NCI-H1417 (cell line): ENCODE measurements at regions not wholly inside any gene's neighbourhood (a gene's known extent, or its start where the extent isn't known, plus 50 kb on each side); places are given as distances from the start of the nearest gene placed in this dataset.
"Not testable (repeated sequence)": the region's sequence is repeated elsewhere in the genome, so short reads cannot be mapped to it uniquely, and the experiment has no call there.

Source experiments
- DNase-seq, 3 experiments: peaks; one replicate each; lab custom pipeline; 2025; lab: John Stamatoyannopoulos, UW

GRCh38 chr1:176396604-176397395 is 66.2 kb upstream of the PAPPA2 start:
- DNase-seq = not testable (repeated sequence)

- DNase-seq = no peak
These were observed 71.4 kb upstream of the PAPPA2 start for GRCh38 chr1:176391621-176392020.

- DNase-seq = no peak
These were observed 78.1 kb upstream of the PAPPA2 start for GRCh38 chr1:176384841-176385240.

- DNase-seq = no peak
These were observed 80.8 kb upstream of the PAPPA2 start for GRCh38 chr1:176382163-176382562.

- no peak for DNase-seq
These were observed 83.2 kb upstream of the PAPPA2 start for GRCh38 chr1:176379626-176380339.

GRCh38 chr1:176374967-176375569 is 87.9 kb upstream of the PAPPA2 start:
- peak; percentile 45 to 91 (median 80) for DNase-seq

GRCh38 chr1:176364236-176364905 is 98.6 kb upstream of the PAPPA2 start:
- DNase-seq = no peak

- DNase-seq = not testable (repeated sequence)
These were observed 113.8 kb upstream of the PAPPA2 start for GRCh38 chr1:176349135-176349715.

- DNase-seq = no peak
These were observed 121.3 kb upstream of the PAPPA2 start for GRCh38 chr1:176341656-176342055.

GRCh38 chr1:176338877-176339276 is 124.1 kb upstream of the PAPPA2 start:
- no peak for DNase-seq

- DNase-seq = no peak
These were observed 123.7 kb upstream of the COP1 start for GRCh38 chr1:176330782-176331181.

- no peak for DNase-seq
These were observed 118.6 kb upstream of the COP1 start for GRCh38 chr1:176325664-176326063.

GRCh38 chr1:176323472-176323871 is 116.4 kb upstream of the COP1 start:
- DNase-seq = no peak

GRCh38 chr1:176315519-176316220 is 108.6 kb upstream of the COP1 start:
- no peak for DNase-seq

GRCh38 chr1:176296602-176297001 is 89.5 kb upstream of the COP1 start:
- peak in 1 of 3 experiments; percentile 6 for DNase-seq

- DNase-seq = no peak
These were observed 78.9 kb upstream of the COP1 start for GRCh38 chr1:176285996-176286395.

GRCh38 chr1:176271572-176271971 is 64.5 kb upstream of the COP1 start:
- no peak for DNase-seq
